HCT116 (cell line): ENCODE measurements at regions not wholly inside any gene's neighbourhood (a gene's known extent, or its start where the extent isn't known, plus 50 kb on each side); places are given as distances from the start of the nearest gene placed in this dataset.

Source experiments
- ATAC-seq: fragments of 200-7000 bp; cut with Tn5 transposase; 2 replicates; pipeline ENCODE4 v1.9.1; 2020; ENCODE audit warnings: mild to moderate bottlenecking, moderate library complexity
- BruUV-seq: library from RNA; stranded (reverse); fragments of 400-500 nt; replicated peaks from 2 replicates; lab custom pipeline; 2021; lab: Mats Ljungman, UMichigan
- CTCF ChIA-PET: fragments of 300-600 bp; sonication (Branson Sonifier 250); formaldehyde crosslinking; loops from one replicate; lab custom pipeline; 2021; ENCODE audit warnings: antibody characterized with exemption; lab: Charles Lee
- POLR2A ChIA-PET: fragments of 300-600, 350-600 bp; sonication (Branson Sonifier 250); formaldehyde crosslinking; loops from one replicate; lab custom pipeline; 2021; ENCODE audit warnings: antibody characterized with exemption; lab: Charles Lee
- RAD21 ChIA-PET, 2 experiments: fragments of 300-600 bp; sonication (Branson Sonifier 250); formaldehyde crosslinking; loops; one replicate each; lab custom pipeline; 2023; ENCODE audit warnings: low total read pairs in 2 of 2; ENCODE audit not compliant: uncharacterized antibody in 2 of 2, unreplicated experiment in 2 of 2, low non-redundant PET in 1 of 2; lab: Charles Lee
- DNase-seq: peaks from one replicate; pipeline ENCODE4 v3.0.0-alpha.2; 2010; ENCODE audit warnings: low read depth, low spot score
- H2AFZ ChIP-seq: fragments of 200-600 bp; shearing (Covaris generic), sonication (generic); 2 replicates; pipeline ENCODE4 v1.6.1; 2017; ENCODE audit warnings: low read depth, mixed run types, mixed read lengths, antibody characterized with exemption, low read length; ENCODE audit not compliant: poor library complexity, severe bottlenecking
- H3K27ac ChIP-seq: 2 replicates; pipeline ENCODE4 v1.5.1; 2012; ENCODE audit warnings: low read depth, low read length
- H3K27me3 ChIP-seq: fragments of 200-600 bp; sonication (generic); 2 replicates; pipeline ENCODE4 v1.6.1; 2016; ENCODE audit warnings: mixed run types, low read length, mixed read lengths; ENCODE audit not compliant: insufficient read depth
- H3K36me3 ChIP-seq, 2 experiments: fragments of 200-500 bp in 1 of 2; fragments of 200-600 bp in 1 of 2; sonication (Bioruptor generic) in 1 of 2; sonication (generic) in 1 of 2; 2 replicates each; pipeline versions ENCODE4 v1.5.1 to v1.6.1; 2014 to 2016; ENCODE audit warnings: low read length in 2 of 2, inconsistent platforms in 1 of 2, mixed read lengths in 1 of 2, mixed run types in 1 of 2; ENCODE audit not compliant: insufficient read depth in 2 of 2, control insufficient read depth in 1 of 2
- H3K4me1 ChIP-seq, 2 experiments: fragments of 200-600 bp in 1 of 2; sonication (generic) in 1 of 2; 2 replicates each; pipeline versions ENCODE4 v1.5.1 to v1.6.1; 2012 to 2017; ENCODE audit warnings: low read length in 2 of 2, inconsistent platforms in 1 of 2, mild to moderate bottlenecking in 1 of 2, mixed read lengths in 1 of 2, mixed run types in 1 of 2, moderate library complexity in 1 of 2; ENCODE audit not compliant: insufficient read depth in 2 of 2, control insufficient read depth in 1 of 2
- H3K4me2 ChIP-seq: fragments of 200-600 bp; sonication (generic); 2 replicates; pipeline ENCODE4 v1.6.1; 2017; ENCODE audit warnings: mixed run types, low read length, mixed read lengths
- H3K4me3 ChIP-seq, 2 experiments: fragments of 200-600 bp in 1 of 2; sonication (generic) in 1 of 2; replicated peaks in 1 of 2; 2 replicates each; pipeline ENCODE4 v1.5.1; 2011 to 2016; ENCODE audit warnings: low read length in 2 of 2, control low read depth in 1 of 2, low read depth in 1 of 2, mild to moderate bottlenecking in 1 of 2, mixed read lengths in 1 of 2, mixed run types in 1 of 2
- H3K79me2 ChIP-seq: fragments of 200-600 bp; sonication (generic); 2 replicates; pipeline ENCODE4 v1.6.1; 2017; ENCODE audit warnings: mild to moderate bottlenecking, mixed run types, low read length, moderate library complexity, mixed read lengths; ENCODE audit not compliant: insufficient read depth
- H3K9ac ChIP-seq: fragments of 200-600 bp; sonication (generic); 2 replicates; pipeline ENCODE4 v1.6.1; 2016; ENCODE audit warnings: low read length, mixed read lengths
- H3K9me2 ChIP-seq: fragments of 200-600 bp; sonication (generic), shearing (Covaris generic); 2 replicates; pipeline ENCODE4 v1.6.1; 2017; ENCODE audit warnings: mixed run types, mild to moderate bottlenecking, moderate library complexity; ENCODE audit not compliant: insufficient read depth
- H3K9me3 ChIP-seq, 2 experiments: fragments of 200-500 bp in 1 of 2; fragments of 200-600 bp in 1 of 2; sonication (Bioruptor generic) in 1 of 2; sonication (generic) in 1 of 2; 2 replicates each; pipeline ENCODE4 v1.6.1; 2014 to 2017; ENCODE audit warnings: low read length in 2 of 2, mixed read lengths in 2 of 2, inconsistent platforms in 1 of 2, low read depth in 1 of 2, mild to moderate bottlenecking in 1 of 2, mixed run types in 1 of 2, moderate library complexity in 1 of 2; ENCODE audit not compliant: control insufficient read depth in 1 of 2, insufficient read depth in 1 of 2
- H4K20me1 ChIP-seq: fragments of 200-600 bp; sonication (generic), shearing (Covaris generic); 2 replicates; pipeline ENCODE4 v1.6.1; 2017; ENCODE audit warnings: mixed run types, mild to moderate bottlenecking, moderate library complexity; ENCODE audit not compliant: insufficient read depth
- CBX3 ChIP-seq: IDR thresholded peaks from 2 replicates; pipeline ENCODE4 v1.6.1; 2012; ENCODE audit warnings: low read depth
- CEBPB ChIP-seq: IDR thresholded peaks from 2 replicates; pipeline ENCODE4 v1.6.1; 2012; ENCODE audit warnings: low read depth
- ELF1 ChIP-seq: IDR thresholded peaks from 2 replicates; pipeline ENCODE4 v1.6.1; 2012; ENCODE audit warnings: low read depth, borderline replicate concordance
- EZH2phosphoT487 ChIP-seq: fragments of 200-600 bp; IDR thresholded peaks from 2 replicates; pipeline ENCODE4 v1.6.1; 2018; ENCODE audit warnings: antibody characterized with exemption, borderline replicate concordance
- JUND ChIP-seq: IDR thresholded peaks from 2 replicates; pipeline ENCODE4 v1.6.1; 2012
- POLR2A ChIP-seq: IDR thresholded peaks from 2 replicates; pipeline ENCODE4 v1.7.0; 2011; ENCODE audit warnings: borderline replicate concordance; ENCODE audit not compliant: insufficient read depth, insufficient read length; ENCODE audit errors: extremely low read depth
- POLR2AphosphoS5 ChIP-seq: IDR thresholded peaks from 2 replicates; pipeline ENCODE4 v1.6.1; 2011; ENCODE audit warnings: mild to moderate bottlenecking, low read depth, low read length, moderate library complexity
- RAD21 ChIP-seq: IDR thresholded peaks from 2 replicates; pipeline ENCODE4 v1.6.1; 2012; ENCODE audit warnings: low read depth, mild to moderate bottlenecking
- SRF ChIP-seq: IDR thresholded peaks from 2 replicates; pipeline ENCODE4 v1.6.1; 2012; ENCODE audit warnings: low read depth
- YY1 ChIP-seq: IDR thresholded peaks from 2 replicates; pipeline ENCODE4 v1.6.1; 2011; ENCODE audit warnings: low read length, low read depth, moderate library complexity, mild to moderate bottlenecking; ENCODE audit not compliant: insufficient replicate concordance; ENCODE audit errors: extremely low read depth
- ZFX ChIP-seq: fragments of 450-650 bp; IDR thresholded peaks from 2 replicates; pipeline ENCODE4 v1.6.1; 2017
- intact Hi-C: fragments of 100-400 bp; cut with micrococcal nuclease; formaldehyde crosslinking; loops from 2 replicates; pipeline ENCODE4 v1.10.0; 2022
- TF ChIP-seq, protein P1 (sequence below): IDR thresholded peaks from 2 replicates; pipeline ENCODE4 v1.6.1; 2012
- TF ChIP-seq, protein P2 (sequence below): IDR thresholded peaks from 2 replicates; pipeline ENCODE4 v1.6.1; 2012; ENCODE audit warnings: low read depth
- TF ChIP-seq, protein P3 (sequence below): IDR thresholded peaks from 2 replicates; pipeline ENCODE4 v1.6.1; 2012
- TF ChIP-seq, protein P4 (sequence below), 3 experiments: fragments of 200-600 bp in 1 of 3; sonication (generic) in 1 of 3; IDR thresholded peaks in 2 of 3; conservative IDR thresholded peaks in 1 of 3; 2 replicates each; pipeline ENCODE4 v1.5.1; 2012 to 2017; ENCODE audit warnings: low read depth in 2 of 3, low read length in 2 of 3, antibody characterized with exemption in 1 of 3, borderline replicate concordance in 1 of 3, control low read depth in 1 of 3, mild to moderate bottlenecking in 1 of 3, mixed read lengths in 1 of 3, mixed run types in 1 of 3, moderate library complexity in 1 of 3; ENCODE audit not compliant: insufficient read depth in 1 of 3

DNA sequence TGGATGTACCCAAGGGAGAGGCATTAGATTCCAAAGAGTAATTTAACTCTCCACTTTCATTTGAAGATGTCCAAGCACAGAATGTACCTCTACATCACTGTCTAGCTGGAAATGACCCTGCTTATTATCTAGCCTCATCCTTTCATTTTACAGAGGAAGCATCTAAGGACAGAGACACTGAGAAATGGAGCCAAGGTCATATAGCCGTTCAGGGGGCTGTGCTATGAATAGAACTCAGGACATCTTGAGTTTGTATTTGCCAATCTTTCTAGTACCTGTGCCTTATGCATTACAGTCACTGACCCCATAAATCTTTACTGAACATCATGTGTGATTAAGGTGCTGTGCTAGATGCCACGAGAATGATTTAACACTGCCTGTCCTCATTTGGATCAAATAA is 138.2 kb upstream of the SPTLC3 start:
- DNase-seq (no peak), ATAC-seq (no peak)
- BruUV-seq, result no TSS peak
- no peak for TF ChIP-seq JUND
- no peak for TF ChIP-seq POLR2AphosphoS5
- TF ChIP-seq, protein P1, sequence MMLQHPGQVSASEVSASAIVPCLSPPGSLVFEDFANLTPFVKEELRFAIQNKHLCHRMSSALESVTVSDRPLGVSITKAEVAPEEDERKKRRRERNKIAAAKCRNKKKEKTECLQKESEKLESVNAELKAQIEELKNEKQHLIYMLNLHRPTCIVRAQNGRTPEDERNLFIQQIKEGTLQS, result no peak
- no peak for TF ChIP-seq YY1
- no peak for TF ChIP-seq SRF
- no peak for TF ChIP-seq POLR2A
- TF ChIP-seq, protein P2, sequence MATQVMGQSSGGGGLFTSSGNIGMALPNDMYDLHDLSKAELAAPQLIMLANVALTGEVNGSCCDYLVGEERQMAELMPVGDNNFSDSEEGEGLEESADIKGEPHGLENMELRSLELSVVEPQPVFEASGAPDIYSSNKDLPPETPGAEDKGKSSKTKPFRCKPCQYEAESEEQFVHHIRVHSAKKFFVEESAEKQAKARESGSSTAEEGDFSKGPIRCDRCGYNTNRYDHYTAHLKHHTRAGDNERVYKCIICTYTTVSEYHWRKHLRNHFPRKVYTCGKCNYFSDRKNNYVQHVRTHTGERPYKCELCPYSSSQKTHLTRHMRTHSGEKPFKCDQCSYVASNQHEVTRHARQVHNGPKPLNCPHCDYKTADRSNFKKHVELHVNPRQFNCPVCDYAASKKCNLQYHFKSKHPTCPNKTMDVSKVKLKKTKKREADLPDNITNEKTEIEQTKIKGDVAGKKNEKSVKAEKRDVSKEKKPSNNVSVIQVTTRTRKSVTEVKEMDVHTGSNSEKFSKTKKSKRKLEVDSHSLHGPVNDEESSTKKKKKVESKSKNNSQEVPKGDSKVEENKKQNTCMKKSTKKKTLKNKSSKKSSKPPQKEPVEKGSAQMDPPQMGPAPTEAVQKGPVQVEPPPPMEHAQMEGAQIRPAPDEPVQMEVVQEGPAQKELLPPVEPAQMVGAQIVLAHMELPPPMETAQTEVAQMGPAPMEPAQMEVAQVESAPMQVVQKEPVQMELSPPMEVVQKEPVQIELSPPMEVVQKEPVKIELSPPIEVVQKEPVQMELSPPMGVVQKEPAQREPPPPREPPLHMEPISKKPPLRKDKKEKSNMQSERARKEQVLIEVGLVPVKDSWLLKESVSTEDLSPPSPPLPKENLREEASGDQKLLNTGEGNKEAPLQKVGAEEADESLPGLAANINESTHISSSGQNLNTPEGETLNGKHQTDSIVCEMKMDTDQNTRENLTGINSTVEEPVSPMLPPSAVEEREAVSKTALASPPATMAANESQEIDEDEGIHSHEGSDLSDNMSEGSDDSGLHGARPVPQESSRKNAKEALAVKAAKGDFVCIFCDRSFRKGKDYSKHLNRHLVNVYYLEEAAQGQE, result no peak
- no peak for TF ChIP-seq ZFX
- no peak for TF ChIP-seq CEBPB
- no peak for TF ChIP-seq RAD21
- no peak for TF ChIP-seq CBX3
- TF ChIP-seq, protein P3, sequence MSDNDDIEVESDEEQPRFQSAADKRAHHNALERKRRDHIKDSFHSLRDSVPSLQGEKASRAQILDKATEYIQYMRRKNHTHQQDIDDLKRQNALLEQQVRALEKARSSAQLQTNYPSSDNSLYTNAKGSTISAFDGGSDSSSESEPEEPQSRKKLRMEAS, result no peak
- TF ChIP-seq EZH2phosphoT487, result no peak
- TF ChIP-seq, protein P4, sequence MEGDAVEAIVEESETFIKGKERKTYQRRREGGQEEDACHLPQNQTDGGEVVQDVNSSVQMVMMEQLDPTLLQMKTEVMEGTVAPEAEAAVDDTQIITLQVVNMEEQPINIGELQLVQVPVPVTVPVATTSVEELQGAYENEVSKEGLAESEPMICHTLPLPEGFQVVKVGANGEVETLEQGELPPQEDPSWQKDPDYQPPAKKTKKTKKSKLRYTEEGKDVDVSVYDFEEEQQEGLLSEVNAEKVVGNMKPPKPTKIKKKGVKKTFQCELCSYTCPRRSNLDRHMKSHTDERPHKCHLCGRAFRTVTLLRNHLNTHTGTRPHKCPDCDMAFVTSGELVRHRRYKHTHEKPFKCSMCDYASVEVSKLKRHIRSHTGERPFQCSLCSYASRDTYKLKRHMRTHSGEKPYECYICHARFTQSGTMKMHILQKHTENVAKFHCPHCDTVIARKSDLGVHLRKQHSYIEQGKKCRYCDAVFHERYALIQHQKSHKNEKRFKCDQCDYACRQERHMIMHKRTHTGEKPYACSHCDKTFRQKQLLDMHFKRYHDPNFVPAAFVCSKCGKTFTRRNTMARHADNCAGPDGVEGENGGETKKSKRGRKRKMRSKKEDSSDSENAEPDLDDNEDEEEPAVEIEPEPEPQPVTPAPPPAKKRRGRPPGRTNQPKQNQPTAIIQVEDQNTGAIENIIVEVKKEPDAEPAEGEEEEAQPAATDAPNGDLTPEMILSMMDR (IDR thresholded peaks at IDR 0.05 in 2 of 3, conservative IDR thresholded peaks at IDR 0.05 in 1 of 3; ENCODE audit: borderline replicate concordance in 1 of 3, insufficient read depth in 1 of 3, low read depth in 2 of 3, low read length in 2 of 3), result no peak
- TF ChIP-seq ELF1, result no peak
- ChIA-PET POLR2A (no interaction called here), RAD21 (no interaction called here), CTCF (no interaction called here)
- Histone ChIP-seq H3K36me3 (no peaks in the 10 kb centered on the region), H4K20me1 (no peaks in the 10 kb centered on the region), H3K79me2 (no peaks in the 10 kb centered on the region), H2AFZ (no peak overlapping the region), H3K4me2 (no peak overlapping the region), H3K9ac (no peak overlapping the region), H3K4me1 (no peaks in the 10 kb centered on the region), H3K27me3 (no peaks in the 10 kb centered on the region), H3K9me3 (peaks cover 0 to 4% of the 10 kb centered on the region in 2 experiments; a peak in 1 of 4 replicates), H3K4me3 (no peak overlapping the region), H3K27ac (no peak overlapping the region), H3K9me2 (no peaks in the 10 kb centered on the region)
- intact Hi-C loops, result no loop called here
